ENCODE measurements at regions not wholly inside any gene's neighbourhood (a gene's known extent, or its start where the extent isn't known, plus 50 kb on each side); places are given as distances from the start of the nearest gene placed in this dataset.
"Not testable (repeated sequence)": the region's sequence is repeated elsewhere in the genome, so short reads cannot be mapped to it uniquely, and the experiment has no call there.

- H3K4me1 ChIP-seq (ENCODE audit: insufficient read depth), result no peaks in the 10 kb centered on the region
- no peak overlapping the region for H3K9ac ChIP-seq
- no peaks in the 10 kb centered on the region for H3K79me2 ChIP-seq (ENCODE audit: insufficient read depth)
- H3K9me3 ChIP-seq (ENCODE audit: low read depth), result peaks cover 5% of the 10 kb centered on the region
- in situ Hi-C loops (cut with MboI), result no loop called here
- no peaks in the 10 kb centered on the region for H3F3A ChIP-seq (ENCODE audit: insufficient read depth)
- H3K36me3 ChIP-seq (ENCODE audit: low read depth), result no peaks in the 10 kb centered on the region
- H3K4me3 ChIP-seq, result no peak overlapping the region
- no peak overlapping the region for H3K4me2 ChIP-seq (ENCODE audit: unreplicated experiment)
- no peak overlapping the region for H3K27ac ChIP-seq
- no peak for TF ChIP-seq EZH2 (IDR thresholded peaks at IDR 0.05; ENCODE audit: insufficient read depth, poor library complexity, severe bottlenecking)
- no peak for TF ChIP-seq EZH2phosphoT487 (IDR thresholded peaks at IDR 0.05; ENCODE audit: insufficient read depth, low read depth)
- H3K27me3 ChIP-seq (replicated peaks; ENCODE audit: insufficient read depth), result no peaks in the 10 kb centered on the region
- no peaks in the 10 kb centered on the region for H3K9me2 ChIP-seq (ENCODE audit: insufficient read depth)
- WGBS, 2 experiments (ENCODE audit: low coverage in 1 of 2, low lambda C conversion rate in 2 of 2, missing lambda C conversion rate in 2 of 2), result 70 to 89% methylated on average over 3 of the region's 3 CpGs
- H4K20me1 ChIP-seq (ENCODE audit: insufficient read depth), result no peaks in the 10 kb centered on the region
- no peak for DNase-seq
- no peak overlapping the region for H2AFZ ChIP-seq
Measured at GRCh38 chr4:86521373-86521969, 72.6 kb upstream of the PTPN13 start.

DNA sequence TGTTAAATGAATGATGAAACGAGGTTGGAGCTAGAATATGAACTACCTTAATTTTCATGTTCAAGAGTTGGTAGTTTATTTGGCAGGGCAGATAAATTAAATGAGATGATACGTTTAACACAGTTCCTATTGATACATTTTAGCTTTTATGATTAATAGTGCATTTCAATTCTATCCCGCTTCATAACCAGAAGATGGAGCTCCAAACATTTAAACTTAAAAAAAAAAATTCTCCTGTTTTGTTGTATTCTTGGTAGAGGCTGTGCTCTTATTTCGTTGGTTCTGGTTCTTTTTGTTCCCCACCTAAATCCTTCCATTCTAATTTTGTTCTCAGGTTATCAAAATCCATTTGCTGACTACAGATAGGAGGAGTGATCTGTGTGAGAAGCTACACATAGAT is 71.8 kb upstream of the PTPN13 start:
- H3F3A ChIP-seq (ENCODE audit: insufficient read depth), result no peaks in the 10 kb centered on the region
- H3K79me2 ChIP-seq (ENCODE audit: insufficient read depth), result no peaks in the 10 kb centered on the region
- no peak overlapping the region for H3K4me3 ChIP-seq
- no peaks in the 10 kb centered on the region for H3K4me1 ChIP-seq (ENCODE audit: insufficient read depth)
- no peaks in the 10 kb centered on the region for H4K20me1 ChIP-seq (ENCODE audit: insufficient read depth)
- peaks cover 5% of the 10 kb centered on the region for H3K9me3 ChIP-seq (ENCODE audit: low read depth)
- in situ Hi-C loops (cut with MboI), result no loop called here
- H3K4me2 ChIP-seq (ENCODE audit: unreplicated experiment), result no peak overlapping the region
- peak; percentile 53 for DNase-seq
- H3K27me3 ChIP-seq (replicated peaks; ENCODE audit: insufficient read depth), result no peaks in the 10 kb centered on the region
- H3K36me3 ChIP-seq (ENCODE audit: low read depth), result no peaks in the 10 kb centered on the region
- no peak overlapping the region for H2AFZ ChIP-seq
- H3K9me2 ChIP-seq (ENCODE audit: insufficient read depth), result no peaks in the 10 kb centered on the region
- no peak overlapping the region for H3K9ac ChIP-seq
- no peak for TF ChIP-seq EZH2 (IDR thresholded peaks at IDR 0.05; ENCODE audit: insufficient read depth, poor library complexity, severe bottlenecking)
- TF ChIP-seq EZH2phosphoT487 (IDR thresholded peaks at IDR 0.05; ENCODE audit: insufficient read depth, low read depth), result no peak
- WGBS, 2 experiments (ENCODE audit: low coverage in 1 of 2, low lambda C conversion rate in 2 of 2, missing lambda C conversion rate in 2 of 2), result 10 to 13% methylated on average over 4 of the region's 4 CpGs
- no peak overlapping the region for H3K27ac ChIP-seq

- Histone ChIP-seq H3K27ac (no peak overlapping the region), H2AFZ (no peak overlapping the region), H3K4me3 (no peak overlapping the region), H3K9me3 (ENCODE audit: low read depth) (peaks cover 5% of the 10 kb centered on the region), H3F3A (ENCODE audit: insufficient read depth) (no peaks in the 10 kb centered on the region), H3K9me2 (ENCODE audit: insufficient read depth) (no peaks in the 10 kb centered on the region), H3K79me2 (ENCODE audit: insufficient read depth) (no peaks in the 10 kb centered on the region), H3K9ac (no peak overlapping the region), H3K4me1 (ENCODE audit: insufficient read depth) (no peaks in the 10 kb centered on the region), H3K27me3 (replicated peaks; ENCODE audit: insufficient read depth) (no peaks in the 10 kb centered on the region), H3K4me2 (ENCODE audit: unreplicated experiment) (no peak overlapping the region), H3K36me3 (ENCODE audit: low read depth) (no peaks in the 10 kb centered on the region), H4K20me1 (ENCODE audit: insufficient read depth) (no peaks in the 10 kb centered on the region)
- WGBS, 2 experiments (ENCODE audit: low coverage in 1 of 2, low lambda C conversion rate in 2 of 2, missing lambda C conversion rate in 2 of 2), result 34 to 49% methylated on average over 2 of the region's 2 CpGs
- no peak for TF ChIP-seq EZH2phosphoT487 (IDR thresholded peaks at IDR 0.05; ENCODE audit: insufficient read depth, low read depth)
- TF ChIP-seq EZH2 (IDR thresholded peaks at IDR 0.05; ENCODE audit: insufficient read depth, poor library complexity, severe bottlenecking), result no peak
- in situ Hi-C loops (cut with MboI), result no loop called here
- DNase-seq, result no peak
Measured at GRCh38 chr4:86523333-86523732, 70.8 kb upstream of the PTPN13 start.

- H3F3A ChIP-seq (ENCODE audit: insufficient read depth); H3K27ac ChIP-seq; DNase-seq; in situ Hi-C loops (cut with MboI); H3K79me2 ChIP-seq (ENCODE audit: insufficient read depth); H3K9me3 ChIP-seq (ENCODE audit: low read depth); H3K4me3 ChIP-seq; H3K9me2 ChIP-seq (ENCODE audit: insufficient read depth); H3K27me3 ChIP-seq (replicated peaks; ENCODE audit: insufficient read depth); H4K20me1 ChIP-seq (ENCODE audit: insufficient read depth); H3K4me2 ChIP-seq (ENCODE audit: unreplicated experiment); H3K9ac ChIP-seq; H3K36me3 ChIP-seq (ENCODE audit: low read depth); H3K4me1 ChIP-seq (ENCODE audit: insufficient read depth); H2AFZ ChIP-seq: not testable (repeated sequence)
- WGBS, 2 experiments (ENCODE audit: low coverage in 1 of 2, low lambda C conversion rate in 2 of 2, missing lambda C conversion rate in 2 of 2), result 65 to 67% methylated on average over 4 of the region's 4 CpGs
Measured at GRCh38 chr4:86527713-86528112, 66.4 kb upstream of the PTPN13 start.

- no peaks in the 10 kb centered on the region for H3K27me3 ChIP-seq (replicated peaks; ENCODE audit: insufficient read depth)
- no peak overlapping the region for H3K4me2 ChIP-seq (ENCODE audit: unreplicated experiment)
- 74 to 79% methylated on average over 2 of the region's 2 CpGs for WGBS, 2 experiments (ENCODE audit: low coverage in 1 of 2, low lambda C conversion rate in 2 of 2, missing lambda C conversion rate in 2 of 2)
- H3K4me3 ChIP-seq, result no peak overlapping the region
- no peak for DNase-seq
- H3K9ac ChIP-seq, result no peak overlapping the region
- H3K27ac ChIP-seq, result no peak overlapping the region
- no peaks in the 10 kb centered on the region for H3K9me3 ChIP-seq (ENCODE audit: low read depth)
- H3F3A ChIP-seq (ENCODE audit: insufficient read depth), result no peaks in the 10 kb centered on the region
- H3K9me2 ChIP-seq (ENCODE audit: insufficient read depth), result no peaks in the 10 kb centered on the region
- H3K79me2 ChIP-seq (ENCODE audit: insufficient read depth), result no peaks in the 10 kb centered on the region
- H3K4me1 ChIP-seq (ENCODE audit: insufficient read depth), result no peaks in the 10 kb centered on the region
- in situ Hi-C loops (cut with MboI), result no loop called here
- TF ChIP-seq EZH2phosphoT487 (IDR thresholded peaks at IDR 0.05; ENCODE audit: insufficient read depth, low read depth) (no peak), EZH2 (IDR thresholded peaks at IDR 0.05; ENCODE audit: insufficient read depth, poor library complexity, severe bottlenecking) (no peak)
- H3K36me3 ChIP-seq (ENCODE audit: low read depth), result no peaks in the 10 kb centered on the region
- no peak overlapping the region for H2AFZ ChIP-seq
- no peaks in the 10 kb centered on the region for H4K20me1 ChIP-seq (ENCODE audit: insufficient read depth)
Measured at GRCh38 chr4:86529436-86529835, 64.7 kb upstream of the PTPN13 start.
